IPS-NIHi7 (cell line): ENCODE measurements at regions not wholly inside any gene's neighbourhood (a gene's known extent, or its start where the extent isn't known, plus 50 kb on each side); places are given as distances from the start of the nearest gene placed in this dataset.

Experiments
- DNase-seq: peaks from one replicate; pipeline ENCODE4 v3.0.0; 2012; ENCODE audit warnings: mixed read lengths; ENCODE audit errors: extremely low spot score

GRCh38 chr9:4921449-4921848 lies 63.6 kb upstream of the JAK2 start:
- DNase-seq, result no peak

GRCh38 chr9:4922101-4922500 lies 63.0 kb upstream of the JAK2 start:
- no peak for DNase-seq

- DNase-seq, result no peak
Observed at GRCh38 chr9:4922730-4923129, 62.3 kb upstream of the JAK2 start.

- DNase-seq, result no peak
Observed at GRCh38 chr9:4923141-4923540, 61.9 kb upstream of the JAK2 start.

GRCh38 chr9:4923580-4924544 lies 61.2 kb upstream of the JAK2 start:
- DNase-seq, result peak; percentile 22

GRCh38 chr9:4926239-4926638 lies 58.8 kb upstream of the JAK2 start:
- no peak for DNase-seq

GRCh38 chr9:4927043-4927471 lies 58.0 kb upstream of the JAK2 start:
- peak; percentile 66 for DNase-seq

GRCh38 chr9:4927701-4928100 lies 57.4 kb upstream of the JAK2 start:
- no peak for DNase-seq

GRCh38 chr9:4929917-4930316 lies 55.2 kb upstream of the JAK2 start:
- DNase-seq, result no peak

- DNase-seq, result no peak
Observed at GRCh38 chr9:4932681-4933080, 52.4 kb upstream of the JAK2 start.

GRCh38 chr9:4933177-4933576 lies 51.9 kb upstream of the JAK2 start:
- DNase-seq, result no peak

- no peak for DNase-seq
Observed at GRCh38 chr9:4933861-4934260, 51.2 kb upstream of the JAK2 start.

- no peak for DNase-seq
Observed at GRCh38 chr9:4935001-4935672, 49.9 kb upstream of the JAK2 start.
